Activated naive CD4-positive, alpha-beta T cell treated with anti-CD3 and anti-CD28 coated beads, Interleukin-2, amount 10 ng/mL, durations not matched to agents 7 days and 5 days (primary cell): ENCODE measurements at regions not wholly inside any gene's neighbourhood (a gene's known extent, or its start where the extent isn't known, plus 50 kb on each side); places are given as distances from the start of the nearest gene placed in this dataset.

ENCODE experiments used
- CTCF ChIA-PET: fragments of 350-600 bp; sonication (Branson Sonifier 250); formaldehyde crosslinking; loops from one replicate; lab custom pipeline; 2021; ENCODE audit warnings: antibody characterized with exemption; lab: Charles Lee
- DNase-seq: peaks from one replicate; pipeline ENCODE4 v3.0.0-alpha.2; 2020
- H3K27ac Mint-ChIP-seq: one replicate; pipeline ENCODE4 v1.8.0; 2021; ENCODE audit warnings: mild to moderate bottlenecking, moderate library complexity, mixed read lengths
- H3K27me3 Mint-ChIP-seq: one replicate; pipeline ENCODE4 v1.8.0; 2021; ENCODE audit warnings: mild to moderate bottlenecking, mixed read lengths
- H3K36me3 Mint-ChIP-seq: one replicate; pipeline ENCODE4 v1.8.0; 2021; ENCODE audit warnings: mixed read lengths
- H3K4me1 Mint-ChIP-seq: one replicate; pipeline ENCODE4 v1.8.0; 2021; ENCODE audit warnings: mixed read lengths
- H3K4me3 Mint-ChIP-seq: one replicate; pipeline ENCODE4 v1.8.0; 2021; ENCODE audit warnings: mild to moderate bottlenecking, moderate library complexity, mixed read lengths
- H3K9me3 Mint-ChIP-seq: one replicate; pipeline ENCODE4 v1.8.0; 2021; ENCODE audit warnings: mixed read lengths

DNA sequence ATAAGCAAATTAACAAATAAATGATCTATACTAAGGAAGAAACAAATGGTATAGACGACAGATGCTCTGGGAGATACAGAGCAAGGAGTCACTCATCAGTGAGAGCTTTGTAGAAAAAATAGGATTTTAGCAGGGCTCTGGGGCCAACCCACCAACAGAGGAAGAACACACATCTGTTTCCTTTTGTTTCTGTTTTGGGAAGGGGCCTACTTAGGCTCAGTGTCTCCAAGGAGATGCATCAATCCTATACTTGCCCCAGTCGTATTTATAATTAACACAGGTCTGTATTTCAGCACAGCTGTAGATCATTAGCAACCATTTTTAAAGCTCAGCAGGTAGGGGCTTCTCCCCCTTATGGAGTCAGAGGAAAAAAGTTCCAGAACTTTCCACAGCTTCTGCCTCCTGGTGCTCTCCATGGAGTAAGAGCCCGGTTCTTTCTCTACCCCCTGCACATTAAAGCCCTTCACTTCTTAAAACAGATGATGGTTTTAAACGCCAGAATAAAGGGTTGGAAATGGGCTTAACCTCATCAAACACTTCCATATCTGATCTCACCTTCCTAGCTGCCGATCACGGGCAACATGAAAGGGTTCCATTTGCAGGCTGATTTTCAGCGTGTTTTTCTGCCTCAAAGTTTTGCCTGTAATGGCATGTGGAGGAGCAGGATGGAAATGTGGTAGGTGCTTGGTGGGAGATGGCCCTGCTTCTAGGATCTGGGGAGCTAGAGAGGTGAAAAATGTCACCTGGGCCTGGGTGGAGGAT lies 291.7 kb downstream of the TCF7L2 start:
- Mint-ChIP-seq H3K27ac (no peak overlapping the region), H3K9me3 (no peaks in the 10 kb centered on the region), H3K36me3 (no peaks in the 10 kb centered on the region), H3K4me3 (no peak overlapping the region), H3K27me3 (peaks cover 25% of the 10 kb centered on the region), H3K4me1 (no peaks in the 10 kb centered on the region)
- CTCF ChIA-PET = no interaction called here
- no peak for DNase-seq

DNA sequence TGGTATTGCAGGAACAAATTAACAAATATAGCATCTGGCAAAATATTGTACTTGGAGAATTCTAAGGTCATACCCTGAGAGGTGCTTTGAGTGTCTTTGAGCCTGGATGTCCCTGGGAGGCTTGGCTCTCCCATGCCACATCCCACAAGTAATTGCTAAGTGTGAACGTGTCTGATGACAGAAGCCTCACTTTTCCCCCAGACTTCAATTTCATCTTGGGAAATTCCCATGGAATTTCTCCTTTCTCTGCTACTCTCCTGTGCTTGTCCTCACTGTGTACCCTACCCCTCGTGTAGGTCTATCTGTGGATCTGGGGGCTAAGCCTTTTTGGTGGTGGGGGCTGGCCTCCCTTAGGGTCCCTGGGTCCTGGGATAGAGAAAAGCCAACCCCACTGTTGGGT lies 293.3 kb downstream of the TCF7L2 start:
- Mint-ChIP-seq H3K27ac (no peak overlapping the region), H3K9me3 (no peaks in the 10 kb centered on the region), H3K27me3 (peaks cover 25% of the 10 kb centered on the region), H3K36me3 (no peaks in the 10 kb centered on the region), H3K4me3 (no peak overlapping the region), H3K4me1 (no peaks in the 10 kb centered on the region)
- CTCF ChIA-PET = no interaction called here
- no peak for DNase-seq

DNA sequence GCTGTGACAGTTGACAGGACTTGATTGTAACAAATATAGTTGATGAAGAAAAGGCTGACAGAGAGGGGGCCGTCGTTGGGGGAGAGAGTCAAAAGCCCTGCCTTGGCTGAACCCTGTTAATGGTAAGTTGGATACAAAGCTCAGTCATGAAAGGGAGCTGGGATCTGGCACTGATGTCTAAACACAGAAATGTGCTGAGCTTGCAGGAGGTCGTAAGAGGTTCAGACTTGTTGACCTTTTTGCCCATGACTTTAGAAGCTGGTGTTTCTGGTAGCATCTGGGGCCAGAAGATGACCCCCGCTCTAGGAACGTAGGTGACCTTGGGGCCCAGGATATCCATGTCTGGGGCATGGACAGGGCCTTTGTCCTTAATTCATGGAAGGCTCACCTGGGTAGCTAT lies 294.7 kb downstream of the TCF7L2 start:
- no peaks in the 10 kb centered on the region for H3K36me3 Mint-ChIP-seq
- H3K4me3 Mint-ChIP-seq = no peak overlapping the region
- CTCF ChIA-PET = no interaction called here
- no peaks in the 10 kb centered on the region for H3K9me3 Mint-ChIP-seq
- H3K4me1 Mint-ChIP-seq = no peaks in the 10 kb centered on the region
- no peak overlapping the region for H3K27ac Mint-ChIP-seq
- H3K27me3 Mint-ChIP-seq = peaks cover 25% of the 10 kb centered on the region
- no peak for DNase-seq

DNA sequence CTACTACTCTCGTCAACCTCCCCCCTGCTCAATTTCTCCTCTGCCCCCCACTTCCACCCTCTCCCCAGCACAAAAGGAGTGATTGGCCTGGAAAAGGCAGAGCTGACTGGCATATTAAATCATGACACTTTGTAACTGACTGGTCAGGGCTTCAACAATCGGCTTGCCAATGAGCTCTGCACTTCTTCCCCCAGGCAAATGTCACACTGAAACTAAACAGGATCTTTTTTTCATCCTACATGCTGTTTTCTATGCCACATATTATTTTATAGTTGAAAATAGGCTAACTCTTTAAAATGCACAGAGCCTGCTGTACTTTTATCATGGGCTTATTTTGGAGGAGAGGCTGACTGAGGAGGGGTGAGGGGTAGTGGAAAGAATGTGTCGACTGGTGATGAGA lies 295.2 kb downstream of the TCF7L2 start:
- H3K4me3 Mint-ChIP-seq = no peak overlapping the region
- CTCF ChIA-PET = no interaction called here
- H3K4me1 Mint-ChIP-seq = no peaks in the 10 kb centered on the region
- H3K27ac Mint-ChIP-seq = no peak overlapping the region
- no peaks in the 10 kb centered on the region for H3K36me3 Mint-ChIP-seq
- DNase-seq = no peak
- peaks cover 21% of the 10 kb centered on the region for H3K27me3 Mint-ChIP-seq
- no peaks in the 10 kb centered on the region for H3K9me3 Mint-ChIP-seq

DNA sequence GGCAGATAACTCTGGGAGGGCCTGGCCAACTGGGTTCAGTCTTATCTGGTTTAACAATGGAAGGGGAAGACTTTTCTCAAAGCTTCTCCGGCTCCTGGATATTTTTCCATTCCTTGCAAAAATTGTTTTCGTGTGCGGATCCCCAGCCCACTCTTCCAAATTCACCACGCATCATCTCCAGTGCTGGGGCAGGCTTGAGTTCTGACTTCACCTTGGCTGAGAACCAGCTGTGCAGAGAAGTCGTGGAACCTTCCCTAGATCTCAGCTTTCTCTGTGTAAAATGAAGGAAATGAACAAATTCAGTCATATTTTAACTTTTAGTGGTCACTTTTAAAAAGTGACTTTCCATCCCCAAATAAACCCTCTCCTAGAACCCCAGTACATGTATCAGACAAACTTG lies 297.0 kb downstream of the TCF7L2 start:
- Mint-ChIP-seq H3K4me3 (no peak overlapping the region), H3K36me3 (no peaks in the 10 kb centered on the region), H3K4me1 (no peaks in the 10 kb centered on the region), H3K9me3 (no peaks in the 10 kb centered on the region), H3K27me3 (peaks cover 10% of the 10 kb centered on the region), H3K27ac (no peak overlapping the region)
- no peak for DNase-seq
- CTCF ChIA-PET = no interaction called here

DNA sequence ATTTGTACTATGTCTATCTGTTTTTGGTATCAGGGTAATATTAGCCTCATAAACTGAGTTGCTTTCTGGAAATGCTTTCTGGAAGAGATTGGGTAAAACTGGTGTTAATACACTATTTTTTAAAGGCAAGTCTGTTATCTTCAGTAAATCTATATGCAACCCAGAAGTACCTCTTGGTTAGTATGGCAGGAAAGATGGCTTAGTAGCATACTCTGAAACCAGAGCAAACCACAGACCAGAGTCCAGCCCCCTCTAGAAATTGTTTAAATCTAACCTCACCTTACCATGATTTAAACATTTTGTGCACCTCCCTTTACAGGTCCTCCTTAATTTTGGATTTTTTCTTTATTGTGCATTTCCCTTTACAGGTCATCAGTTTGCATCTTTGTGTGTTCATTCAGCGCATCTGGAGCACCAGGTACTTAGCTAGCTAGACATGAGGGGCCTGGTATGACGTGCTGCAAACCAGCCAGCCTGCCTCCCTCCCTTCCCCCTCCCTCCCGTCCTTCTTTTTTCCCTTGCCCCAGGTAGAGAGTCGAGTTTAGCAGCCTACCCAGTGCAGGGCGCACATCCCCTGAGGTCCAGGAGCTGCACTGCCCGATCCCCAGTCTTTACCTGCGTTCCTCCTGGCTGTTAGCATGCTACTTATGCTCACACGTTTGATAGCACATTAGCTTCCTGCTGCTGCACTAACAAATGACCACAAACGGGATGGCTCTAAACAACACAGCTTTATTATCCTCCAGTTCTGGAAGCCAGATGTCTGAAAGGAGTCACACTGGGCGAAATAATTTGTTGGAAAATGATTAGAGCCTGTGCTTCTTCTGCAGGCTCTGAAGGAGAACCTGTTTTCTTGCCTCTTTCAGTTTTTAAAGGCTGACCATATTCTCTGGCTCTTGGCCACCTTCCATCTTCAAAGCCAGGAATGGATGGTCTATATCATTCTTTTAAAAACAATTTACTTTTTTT lies 299.9 kb upstream of the HABP2 start:
- H3K36me3 Mint-ChIP-seq = no peaks in the 10 kb centered on the region
- H3K27ac Mint-ChIP-seq = no peak overlapping the region
- no peaks in the 10 kb centered on the region for H3K4me1 Mint-ChIP-seq
- no peak overlapping the region for H3K4me3 Mint-ChIP-seq
- CTCF ChIA-PET = no interaction called here
- peaks cover 10% of the 10 kb centered on the region for H3K27me3 Mint-ChIP-seq
- no peak for DNase-seq
- no peaks in the 10 kb centered on the region for H3K9me3 Mint-ChIP-seq

DNA sequence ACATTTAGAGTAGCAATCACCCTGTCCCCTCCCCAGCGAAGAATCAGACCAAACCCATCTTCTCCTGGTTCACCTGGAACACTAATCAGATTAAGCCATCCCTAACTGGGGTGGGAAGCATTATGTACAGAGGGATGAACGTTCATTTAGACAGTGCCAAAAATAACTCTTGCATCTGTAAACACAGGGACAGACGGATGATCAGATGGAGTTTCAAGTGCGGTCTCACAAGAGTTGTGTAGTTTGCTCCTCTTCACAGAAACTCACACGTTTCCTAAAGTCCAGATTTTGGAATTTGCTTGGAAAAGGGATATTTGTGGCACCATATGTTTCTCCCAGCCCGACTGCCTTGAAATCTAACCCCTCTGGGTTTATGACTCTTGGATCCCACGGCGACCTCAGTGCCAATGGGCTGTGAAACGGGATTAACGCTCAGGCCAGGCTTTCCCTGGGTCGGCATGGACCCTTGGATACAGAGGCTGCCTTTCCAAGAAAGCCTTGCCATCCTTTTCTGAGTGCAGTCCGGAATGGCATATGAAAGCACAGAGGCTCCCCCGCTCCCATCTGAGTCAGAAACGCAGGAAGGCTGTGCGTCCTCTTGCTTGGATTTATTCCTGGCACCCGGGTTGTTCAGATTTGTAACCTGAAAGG lies 293.2 kb upstream of the HABP2 start:
- peaks cover 24% of the 10 kb centered on the region for H3K27me3 Mint-ChIP-seq
- H3K36me3 Mint-ChIP-seq = no peaks in the 10 kb centered on the region
- CTCF ChIA-PET = no interaction called here
- H3K4me3 Mint-ChIP-seq = no peak overlapping the region
- no peak overlapping the region for H3K27ac Mint-ChIP-seq
- DNase-seq = no peak
- no peaks in the 10 kb centered on the region for H3K4me1 Mint-ChIP-seq
- H3K9me3 Mint-ChIP-seq = no peaks in the 10 kb centered on the region

DNA sequence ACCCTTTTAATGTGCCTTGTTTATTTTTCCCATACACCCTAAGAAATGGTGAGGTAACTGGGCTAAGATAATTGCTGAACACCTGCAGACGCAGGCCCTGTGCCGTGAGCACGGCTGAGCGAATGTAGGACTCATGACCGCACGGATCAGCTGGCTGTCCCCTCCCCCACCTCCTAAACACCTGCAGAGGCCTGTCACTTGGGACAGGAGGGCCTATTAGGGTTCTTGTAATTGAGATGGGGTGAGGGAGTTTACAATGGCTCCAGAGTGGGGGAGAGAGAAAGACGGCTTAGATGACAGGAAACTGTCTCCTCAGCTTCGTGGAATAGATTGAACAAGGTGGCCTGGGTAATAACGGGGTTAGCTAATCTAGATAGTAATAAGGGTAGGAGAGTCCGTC lies 291.7 kb upstream of the HABP2 start:
- Mint-ChIP-seq H3K4me1 (no peaks in the 10 kb centered on the region), H3K36me3 (no peaks in the 10 kb centered on the region), H3K4me3 (no peak overlapping the region), H3K27me3 (peaks cover 22% of the 10 kb centered on the region), H3K27ac (no peak overlapping the region), H3K9me3 (no peaks in the 10 kb centered on the region)
- CTCF ChIA-PET = no interaction called here
- DNase-seq = no peak

DNA sequence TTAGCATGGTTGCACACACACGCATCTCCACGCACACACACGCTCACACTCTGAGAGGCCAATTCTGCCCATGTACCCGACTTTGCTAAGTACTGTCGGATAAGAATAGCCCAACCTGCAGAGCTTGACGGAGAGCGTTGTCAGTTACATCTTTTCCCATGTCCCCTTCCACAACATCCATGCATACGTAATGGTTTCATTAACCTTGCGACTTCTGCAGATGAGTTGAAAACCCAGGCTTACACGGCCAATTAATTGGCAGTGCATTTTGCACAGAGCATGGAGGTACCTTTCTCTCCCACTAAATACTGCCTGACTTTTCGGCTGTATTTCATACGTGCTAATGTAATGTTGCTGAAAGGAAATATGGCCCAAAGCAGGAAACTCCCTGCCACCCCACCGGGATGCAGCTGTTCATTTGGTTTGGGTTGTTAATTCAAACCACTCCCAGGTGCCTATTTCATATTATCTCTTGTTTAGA lies 291.2 kb upstream of the HABP2 start:
- H3K27me3 Mint-ChIP-seq = peaks cover 22% of the 10 kb centered on the region
- no peak overlapping the region for H3K27ac Mint-ChIP-seq
- CTCF ChIA-PET = no interaction called here
- H3K36me3 Mint-ChIP-seq = no peaks in the 10 kb centered on the region
- DNase-seq = no peak
- H3K4me3 Mint-ChIP-seq = no peak overlapping the region
- H3K9me3 Mint-ChIP-seq = no peaks in the 10 kb centered on the region
- H3K4me1 Mint-ChIP-seq = no peaks in the 10 kb centered on the region

DNA sequence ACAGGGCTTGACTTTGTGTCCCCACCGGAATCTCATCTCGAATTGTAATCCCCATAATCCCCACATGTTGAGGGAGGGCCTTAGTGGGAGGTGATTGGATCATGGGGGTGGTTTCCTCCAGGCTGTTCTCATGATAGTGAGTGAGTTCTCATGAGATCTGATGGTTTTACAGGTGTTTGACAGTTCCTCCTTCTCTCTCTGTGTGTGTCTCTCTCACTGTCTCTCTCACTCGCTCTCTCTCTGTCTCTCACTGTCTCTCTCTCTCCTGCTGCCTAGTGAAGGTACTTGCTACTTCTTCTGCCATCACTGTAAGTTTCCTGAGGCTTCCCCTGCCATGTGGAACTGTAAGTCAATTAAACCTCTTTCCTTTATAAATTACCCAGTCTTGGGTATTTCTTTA lies 289.8 kb upstream of the HABP2 start:
- CTCF ChIA-PET = interaction anchor here (0.6 kb wide), 1 partner anchor 31 kb away, joined by 3 read pairs; no protein-coding TSS in a partner anchor
- no peaks in the 10 kb centered on the region for H3K4me1 Mint-ChIP-seq
- no peaks in the 10 kb centered on the region for H3K36me3 Mint-ChIP-seq

DNA sequence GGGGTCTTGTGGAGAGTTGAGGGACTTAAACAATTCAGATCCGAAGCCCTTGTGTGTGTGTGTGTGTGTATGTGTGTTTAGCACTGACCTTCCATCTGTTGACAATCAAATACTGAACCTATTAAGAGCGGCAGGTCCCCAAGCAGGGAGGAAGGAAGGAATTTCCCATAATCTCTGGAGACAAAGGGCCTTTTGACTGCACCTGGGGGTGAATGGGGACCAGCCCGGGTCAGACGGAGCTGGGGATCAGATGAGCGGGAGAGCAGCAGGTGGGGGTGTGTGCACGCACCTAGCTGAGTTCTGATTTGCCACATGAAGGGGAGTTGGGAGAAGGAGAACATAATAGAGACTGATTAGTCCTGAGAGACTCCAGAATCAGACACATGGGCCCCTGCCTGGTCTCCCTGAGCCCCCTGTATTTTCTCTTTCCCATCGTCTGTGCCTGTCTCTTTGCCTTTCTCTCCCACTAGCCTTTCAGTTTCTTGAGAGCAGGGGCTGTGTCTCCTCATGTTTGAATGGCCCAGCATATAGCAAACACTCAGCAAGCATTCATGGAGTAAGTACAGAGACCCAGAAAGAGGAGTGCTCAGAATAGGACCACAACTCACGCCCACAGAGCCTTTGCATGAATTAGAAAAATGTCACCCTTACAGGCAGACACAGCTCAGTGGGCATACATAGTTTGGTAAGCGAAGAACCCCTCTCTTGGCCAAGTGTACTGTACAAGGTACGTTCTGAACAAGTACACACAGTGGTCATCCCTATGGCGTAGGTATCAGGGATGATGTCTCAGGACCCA lies 288.3 kb upstream of the HABP2 start:
- CTCF ChIA-PET = no interaction called here
- no peak overlapping the region for H3K4me3 Mint-ChIP-seq
- peaks cover 15% of the 10 kb centered on the region for H3K27me3 Mint-ChIP-seq
- H3K36me3 Mint-ChIP-seq = no peaks in the 10 kb centered on the region
- H3K9me3 Mint-ChIP-seq = no peaks in the 10 kb centered on the region
- H3K4me1 Mint-ChIP-seq = no peaks in the 10 kb centered on the region
- DNase-seq = no peak
- no peak overlapping the region for H3K27ac Mint-ChIP-seq

More for the DNA sequence above, 289.8 kb upstream of the HABP2 start:
- H3K27me3 Mint-ChIP-seq = peaks cover 15% of the 10 kb centered on the region
- H3K27ac Mint-ChIP-seq = no peak overlapping the region
- no peak overlapping the region for H3K4me3 Mint-ChIP-seq
- H3K9me3 Mint-ChIP-seq = no peaks in the 10 kb centered on the region
- no peak for DNase-seq

DNA sequence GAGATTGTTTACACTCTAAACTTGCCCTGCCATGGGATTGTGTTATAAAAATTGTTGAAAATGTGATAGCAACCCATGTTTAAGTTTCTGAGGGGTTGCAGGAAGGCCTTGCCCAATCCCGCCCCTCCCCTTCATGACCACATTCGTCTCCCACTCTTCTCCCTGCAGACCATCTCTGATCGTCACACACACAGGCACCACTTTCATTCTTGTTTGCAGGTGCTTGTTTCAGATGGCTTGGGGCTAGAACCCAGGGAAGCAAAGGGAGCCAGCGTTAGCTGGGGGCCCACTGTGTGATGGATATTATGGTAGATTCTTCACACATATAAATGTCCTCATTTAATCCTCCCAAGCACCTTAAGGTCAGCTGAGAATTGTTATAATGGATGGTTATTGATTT lies 286.7 kb upstream of the HABP2 start:
- no peak overlapping the region for H3K4me3 Mint-ChIP-seq
- CTCF ChIA-PET = no interaction called here
- H3K9me3 Mint-ChIP-seq = no peaks in the 10 kb centered on the region
- H3K36me3 Mint-ChIP-seq = no peaks in the 10 kb centered on the region
- no peak for DNase-seq
- H3K4me1 Mint-ChIP-seq = no peaks in the 10 kb centered on the region
- no peak overlapping the region for H3K27ac Mint-ChIP-seq
- peaks cover 8% of the 10 kb centered on the region for H3K27me3 Mint-ChIP-seq

DNA sequence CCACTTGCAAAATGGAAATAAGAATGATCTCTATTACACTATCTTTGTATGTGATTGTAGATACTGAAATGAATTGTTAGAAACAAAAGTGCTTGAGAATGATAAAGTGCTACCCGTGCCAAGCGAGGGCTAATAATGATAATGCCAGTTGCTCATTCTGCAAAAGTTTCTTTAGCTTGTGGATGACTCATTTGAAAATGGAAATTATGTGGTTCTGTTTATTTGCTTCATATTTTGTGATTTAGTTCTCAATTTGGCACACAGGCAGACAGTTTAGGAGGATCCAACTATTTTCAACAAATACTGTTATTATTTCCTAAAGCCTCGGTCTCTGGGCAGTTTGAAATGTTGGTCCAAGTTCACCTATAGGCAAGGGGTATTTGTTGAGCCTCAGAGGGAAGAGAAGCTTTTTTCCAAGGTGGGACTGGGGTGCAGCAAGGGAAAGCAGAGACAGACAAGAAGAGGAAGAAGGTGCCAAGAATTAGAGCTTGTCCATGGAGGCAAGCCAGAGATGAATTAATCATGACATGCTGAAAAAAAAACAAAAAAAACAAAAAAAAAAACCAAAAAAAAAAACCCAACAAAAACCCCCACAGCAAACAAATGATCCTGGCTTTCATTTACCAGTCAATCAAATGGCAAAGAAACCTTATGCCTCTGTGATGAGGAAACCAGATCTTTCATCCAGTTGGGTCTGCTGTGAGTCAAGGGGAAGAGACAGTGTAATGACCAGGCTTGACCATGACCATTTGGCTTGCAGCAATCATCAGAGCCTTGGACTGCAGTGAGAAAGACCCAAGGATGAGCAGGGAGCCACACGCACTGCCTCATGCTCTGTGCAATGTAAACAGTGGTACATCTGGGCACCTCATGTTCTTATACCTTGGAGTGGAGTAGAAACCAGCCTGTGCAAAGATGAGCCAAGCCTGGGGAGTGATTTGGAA lies 285.0 kb upstream of the HABP2 start:
- no peak for DNase-seq
- H3K27ac Mint-ChIP-seq = no peak overlapping the region
- no peaks in the 10 kb centered on the region for H3K9me3 Mint-ChIP-seq
- CTCF ChIA-PET = no interaction called here
- no peak overlapping the region for H3K4me3 Mint-ChIP-seq
- no peaks in the 10 kb centered on the region for H3K36me3 Mint-ChIP-seq
- no peaks in the 10 kb centered on the region for H3K4me1 Mint-ChIP-seq
- H3K27me3 Mint-ChIP-seq = peaks cover 4% of the 10 kb centered on the region
